DND-41 (cell line): ENCODE measurements at regions not wholly inside any gene's neighbourhood (a gene's known extent, or its start where the extent isn't known, plus 50 kb on each side); places are given as distances from the start of the nearest gene placed in this dataset.

Experiments
- EZH2 ChIP-seq: IDR thresholded peaks from 3 replicates; pipeline ENCODE4 v1.6.1; 2012; ENCODE audit warnings: borderline replicate concordance, low read depth, mild to moderate bottlenecking, moderate library complexity, low read length, inconsistent platforms; ENCODE audit not compliant: severe bottlenecking
- TF ChIP-seq, protein P1 (sequence below): IDR thresholded peaks from 2 replicates; pipeline ENCODE4 v1.5.1; 2012; ENCODE audit warnings: borderline replicate concordance, low read length, moderate library complexity, mild to moderate bottlenecking; ENCODE audit not compliant: poor library complexity, severe bottlenecking; ENCODE audit errors: extremely low read depth

GRCh38 chr10:94085288-94085687 lies 91.6 kb downstream of the PLCE1 start:
- TF ChIP-seq, protein P1, sequence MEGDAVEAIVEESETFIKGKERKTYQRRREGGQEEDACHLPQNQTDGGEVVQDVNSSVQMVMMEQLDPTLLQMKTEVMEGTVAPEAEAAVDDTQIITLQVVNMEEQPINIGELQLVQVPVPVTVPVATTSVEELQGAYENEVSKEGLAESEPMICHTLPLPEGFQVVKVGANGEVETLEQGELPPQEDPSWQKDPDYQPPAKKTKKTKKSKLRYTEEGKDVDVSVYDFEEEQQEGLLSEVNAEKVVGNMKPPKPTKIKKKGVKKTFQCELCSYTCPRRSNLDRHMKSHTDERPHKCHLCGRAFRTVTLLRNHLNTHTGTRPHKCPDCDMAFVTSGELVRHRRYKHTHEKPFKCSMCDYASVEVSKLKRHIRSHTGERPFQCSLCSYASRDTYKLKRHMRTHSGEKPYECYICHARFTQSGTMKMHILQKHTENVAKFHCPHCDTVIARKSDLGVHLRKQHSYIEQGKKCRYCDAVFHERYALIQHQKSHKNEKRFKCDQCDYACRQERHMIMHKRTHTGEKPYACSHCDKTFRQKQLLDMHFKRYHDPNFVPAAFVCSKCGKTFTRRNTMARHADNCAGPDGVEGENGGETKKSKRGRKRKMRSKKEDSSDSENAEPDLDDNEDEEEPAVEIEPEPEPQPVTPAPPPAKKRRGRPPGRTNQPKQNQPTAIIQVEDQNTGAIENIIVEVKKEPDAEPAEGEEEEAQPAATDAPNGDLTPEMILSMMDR, result no peak
- no peak for TF ChIP-seq EZH2
